Caco-2 (cell line): ENCODE measurements at regions not wholly inside any gene's neighbourhood (a gene's known extent, or its start where the extent isn't known, plus 50 kb on each side); places are given as distances from the start of the nearest gene placed in this dataset.

ENCODE experiments used
- BruUV-seq: library from RNA; stranded (reverse); fragments of 400-500 nt; replicated peaks from 2 replicates; lab custom pipeline; 2021; lab: Mats Ljungman, UMichigan
- CTCF ChIA-PET: fragments of 300-600 bp; sonication (Branson Sonifier 250); formaldehyde crosslinking; loops from one replicate; lab custom pipeline; 2022; ENCODE audit warnings: antibody characterized with exemption; lab: Charles Lee
- POLR2A ChIA-PET: fragments of 300-600 bp; sonication (Branson Sonifier 250); formaldehyde crosslinking; loops from one replicate; lab custom pipeline; 2022; ENCODE audit warnings: antibody characterized with exemption; lab: Charles Lee
- DNase-seq, 2 experiments: peaks; one replicate each; pipeline versions ENCODE4 v3.0.0 to v3.0.0-alpha.2; 2020 to 2022
- H3K27me3 ChIP-seq: replicated peaks from 2 replicates; pipeline ENCODE4 v1.6.0; 2011; ENCODE audit warnings: low read length; ENCODE audit not compliant: control insufficient read depth, insufficient read depth
- H3K36me3 ChIP-seq: 2 replicates; pipeline ENCODE4 v1.5.1; 2011; ENCODE audit warnings: low read length; ENCODE audit not compliant: control insufficient read depth, insufficient read depth
- H3K4me1 ChIP-seq: fragments of 250-450 bp; sonication (Bioruptor Pico); 2 replicates; pipeline ENCODE4 v1.5.1; 2020; ENCODE audit warnings: mild to moderate bottlenecking
- H3K4me3 ChIP-seq: 2 replicates; pipeline ENCODE4 v1.5.1; 2011; ENCODE audit warnings: low read depth, mild to moderate bottlenecking, control low read depth, low read length
- H3K9me3 ChIP-seq: fragments of 250-450 bp; sonication (Bioruptor Pico); 2 replicates; pipeline ENCODE4 v1.5.1; 2020; ENCODE audit warnings: mild to moderate bottlenecking, moderate library complexity
- H3K27ac Mint-ChIP-seq: one replicate; pipeline ENCODE4 v1.8.0; 2022; ENCODE audit warnings: mixed read lengths; ENCODE audit not compliant: unreplicated experiment
- H3K27me3 Mint-ChIP-seq: one replicate; pipeline ENCODE4 v1.8.0; 2022; ENCODE audit warnings: mixed read lengths; ENCODE audit not compliant: insufficient read depth, unreplicated experiment
- H3K36me3 Mint-ChIP-seq: one replicate; pipeline ENCODE4 v1.8.0; 2022; ENCODE audit warnings: mild to moderate bottlenecking, mixed read lengths; ENCODE audit not compliant: insufficient read depth, unreplicated experiment
- H3K4me1 Mint-ChIP-seq: one replicate; pipeline ENCODE4 v1.8.0; 2022; ENCODE audit warnings: low read depth, mixed read lengths; ENCODE audit not compliant: unreplicated experiment
- H3K4me3 Mint-ChIP-seq: one replicate; pipeline ENCODE4 v1.8.0; 2022; ENCODE audit warnings: mild to moderate bottlenecking, moderate library complexity, mixed read lengths; ENCODE audit not compliant: unreplicated experiment
- H3K9me3 Mint-ChIP-seq: one replicate; pipeline ENCODE4 v1.8.0; 2022; ENCODE audit warnings: mixed read lengths; ENCODE audit not compliant: unreplicated experiment
- intact Hi-C: fragments of 100-400 bp; cut with micrococcal nuclease; formaldehyde crosslinking; loops from one replicate; pipeline ENCODE4 v1.10.0; 2022; ENCODE audit not compliant: unreplicated experiment
- TF ChIP-seq, protein P1 (sequence below), 2 experiments: fragments of 200-600 bp in 1 of 2; IDR thresholded peaks; 1 replicate in 1 of 2; 2 replicates in 1 of 2; pipeline versions ENCODE4 v1.5.1 to v1.8.0; 2011 to 2022; ENCODE audit warnings: antibody characterized with exemption in 1 of 2, control low read depth in 1 of 2, inconsistent platforms in 1 of 2, low read depth in 1 of 2, low read length in 1 of 2, mild to moderate bottlenecking in 1 of 2, moderate library complexity in 1 of 2; ENCODE audit not compliant: insufficient read depth in 1 of 2, severe bottlenecking in 1 of 2, unreplicated experiment in 1 of 2

DNA sequence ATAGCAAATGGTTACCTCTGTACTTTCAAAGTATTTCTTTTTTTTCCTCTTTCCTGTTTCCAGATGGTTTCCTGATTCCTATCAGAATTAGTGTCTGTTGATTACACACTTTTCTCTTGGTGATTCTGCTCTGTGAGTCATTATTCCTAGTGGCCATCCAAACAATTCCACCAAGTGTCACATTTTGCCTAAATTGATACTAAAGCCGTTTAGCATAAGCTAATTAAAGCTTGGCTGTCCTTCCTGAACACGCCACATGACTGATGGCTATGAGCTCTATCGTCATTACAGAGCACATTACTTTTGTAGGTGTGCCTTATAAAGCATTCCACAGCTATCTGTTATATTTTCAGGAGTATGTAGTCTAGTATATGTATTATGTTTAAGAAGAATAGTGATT lies 671.2 kb downstream of the CDH8 start:
- H3K27me3 ChIP-seq: no peaks in the 10 kb centered on the region
- H3K4me1 Mint-ChIP-seq: no peaks in the 10 kb centered on the region
- POLR2A ChIA-PET: no interaction called here
- no peaks in the 10 kb centered on the region for H3K9me3 Mint-ChIP-seq
- peaks cover 3% of the 10 kb centered on the region for H3K27me3 Mint-ChIP-seq
- TF ChIP-seq, protein P1, sequence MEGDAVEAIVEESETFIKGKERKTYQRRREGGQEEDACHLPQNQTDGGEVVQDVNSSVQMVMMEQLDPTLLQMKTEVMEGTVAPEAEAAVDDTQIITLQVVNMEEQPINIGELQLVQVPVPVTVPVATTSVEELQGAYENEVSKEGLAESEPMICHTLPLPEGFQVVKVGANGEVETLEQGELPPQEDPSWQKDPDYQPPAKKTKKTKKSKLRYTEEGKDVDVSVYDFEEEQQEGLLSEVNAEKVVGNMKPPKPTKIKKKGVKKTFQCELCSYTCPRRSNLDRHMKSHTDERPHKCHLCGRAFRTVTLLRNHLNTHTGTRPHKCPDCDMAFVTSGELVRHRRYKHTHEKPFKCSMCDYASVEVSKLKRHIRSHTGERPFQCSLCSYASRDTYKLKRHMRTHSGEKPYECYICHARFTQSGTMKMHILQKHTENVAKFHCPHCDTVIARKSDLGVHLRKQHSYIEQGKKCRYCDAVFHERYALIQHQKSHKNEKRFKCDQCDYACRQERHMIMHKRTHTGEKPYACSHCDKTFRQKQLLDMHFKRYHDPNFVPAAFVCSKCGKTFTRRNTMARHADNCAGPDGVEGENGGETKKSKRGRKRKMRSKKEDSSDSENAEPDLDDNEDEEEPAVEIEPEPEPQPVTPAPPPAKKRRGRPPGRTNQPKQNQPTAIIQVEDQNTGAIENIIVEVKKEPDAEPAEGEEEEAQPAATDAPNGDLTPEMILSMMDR (IDR thresholded peaks at IDR 0.05; ENCODE audit: insufficient read depth in 1 of 2, low read depth in 1 of 2, low read length in 1 of 2, severe bottlenecking in 1 of 2, unreplicated experiment in 1 of 2): no peak
- no TSS peak for BruUV-seq
- CTCF ChIA-PET: no interaction called here
- H3K9me3 ChIP-seq: no peaks in the 10 kb centered on the region
- intact Hi-C loops: no loop called here
- H3K27ac Mint-ChIP-seq: no peak overlapping the region
- H3K4me3 Mint-ChIP-seq: no peak overlapping the region
- DNase-seq: no peak
- H3K4me1 ChIP-seq: no peaks in the 10 kb centered on the region
- no peaks in the 10 kb centered on the region for H3K36me3 Mint-ChIP-seq
- no peak overlapping the region for H3K4me3 ChIP-seq
- H3K36me3 ChIP-seq: no peaks in the 10 kb centered on the region

DNA sequence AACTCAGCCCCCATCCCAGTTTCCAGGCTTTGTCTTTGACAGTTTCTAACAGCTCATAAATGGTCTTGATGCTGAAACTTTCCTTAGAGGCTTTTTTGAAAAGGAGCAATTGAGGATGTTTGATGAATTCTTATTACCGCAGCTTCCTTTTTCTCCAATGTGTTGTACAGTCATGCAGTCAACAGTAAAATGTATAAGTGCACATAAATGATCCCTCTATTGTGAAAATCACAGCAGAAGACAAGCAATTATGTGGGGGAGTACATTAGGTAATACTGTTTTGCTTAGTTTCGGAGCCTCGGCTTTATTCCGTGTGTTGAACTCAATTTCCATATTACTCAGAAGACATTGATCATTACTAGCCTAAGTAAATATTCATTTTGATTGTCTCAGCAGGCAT lies 673.7 kb downstream of the CDH8 start:
- Histone ChIP-seq H3K9me3 (no peaks in the 10 kb centered on the region), H3K4me1 (no peaks in the 10 kb centered on the region), H3K36me3 (no peaks in the 10 kb centered on the region), H3K4me3 (no peak overlapping the region), H3K27me3 (no peaks in the 10 kb centered on the region)
- H3K4me3 Mint-ChIP-seq: no peak overlapping the region
- H3K27ac Mint-ChIP-seq: no peak overlapping the region
- no TSS peak for BruUV-seq
- no peak for DNase-seq
- POLR2A ChIA-PET: no interaction called here
- TF ChIP-seq, protein P1 (IDR thresholded peaks at IDR 0.05; ENCODE audit: insufficient read depth in 1 of 2, low read depth in 1 of 2, low read length in 1 of 2, severe bottlenecking in 1 of 2, unreplicated experiment in 1 of 2): no peak
- CTCF ChIA-PET: no interaction called here
- intact Hi-C loops: no loop called here
- no peaks in the 10 kb centered on the region for H3K36me3 Mint-ChIP-seq
- no peaks in the 10 kb centered on the region for H3K4me1 Mint-ChIP-seq
- no peaks in the 10 kb centered on the region for H3K27me3 Mint-ChIP-seq
- no peaks in the 10 kb centered on the region for H3K9me3 Mint-ChIP-seq

DNA sequence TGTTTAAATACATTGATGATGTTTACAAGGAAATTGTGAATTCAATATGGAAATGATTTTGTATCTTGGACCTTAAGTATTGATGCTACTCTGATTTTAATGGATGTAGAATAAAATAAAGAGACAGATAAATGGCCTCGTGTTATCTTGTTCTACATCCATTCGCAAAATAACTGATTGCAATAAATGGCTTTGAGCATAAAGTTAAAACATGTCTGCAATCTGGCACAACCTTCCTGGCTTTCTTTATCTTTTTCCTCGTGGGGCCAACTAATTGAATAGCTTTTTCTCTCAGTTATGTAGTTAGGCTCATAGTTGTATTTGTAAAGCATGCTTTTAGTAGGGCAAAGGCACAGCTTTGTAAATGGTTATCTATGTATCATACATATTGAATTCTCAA lies 691.4 kb downstream of the CDH8 start:
- H3K4me3 Mint-ChIP-seq: no peak overlapping the region
- no peak overlapping the region for H3K27ac Mint-ChIP-seq
- no peaks in the 10 kb centered on the region for H3K4me1 ChIP-seq
- H3K36me3 Mint-ChIP-seq: no peaks in the 10 kb centered on the region
- POLR2A ChIA-PET: no interaction called here
- TF ChIP-seq, protein P1 (IDR thresholded peaks at IDR 0.05; ENCODE audit: insufficient read depth in 1 of 2, low read depth in 1 of 2, low read length in 1 of 2, severe bottlenecking in 1 of 2, unreplicated experiment in 1 of 2): no peak
- no peaks in the 10 kb centered on the region for H3K9me3 Mint-ChIP-seq
- no peaks in the 10 kb centered on the region for H3K36me3 ChIP-seq
- H3K9me3 ChIP-seq: no peaks in the 10 kb centered on the region
- no peaks in the 10 kb centered on the region for H3K27me3 Mint-ChIP-seq
- CTCF ChIA-PET: no interaction called here
- no peaks in the 10 kb centered on the region for H3K27me3 ChIP-seq
- H3K4me1 Mint-ChIP-seq: no peaks in the 10 kb centered on the region
- BruUV-seq: no TSS peak
- no peak overlapping the region for H3K4me3 ChIP-seq
- DNase-seq: no peak
- intact Hi-C loops: no loop called here
